Skeletal muscle cell (primary cell): ENCODE measurements at regions not wholly inside any gene's neighbourhood (a gene's known extent, or its start where the extent isn't known, plus 50 kb on each side); places are given as distances from the start of the nearest gene placed in this dataset.

Experiments used
- DNase-seq: peaks from one replicate; pipeline ENCODE4 v3.0.0-alpha.2; 2010; ENCODE audit warnings: low read depth
- H3K4me3 ChIP-seq: 2 replicates; pipeline ENCODE4 v1.5.1; 2011; ENCODE audit warnings: low read depth, mild to moderate bottlenecking, control low read depth, low read length, moderate library complexity

DNA sequence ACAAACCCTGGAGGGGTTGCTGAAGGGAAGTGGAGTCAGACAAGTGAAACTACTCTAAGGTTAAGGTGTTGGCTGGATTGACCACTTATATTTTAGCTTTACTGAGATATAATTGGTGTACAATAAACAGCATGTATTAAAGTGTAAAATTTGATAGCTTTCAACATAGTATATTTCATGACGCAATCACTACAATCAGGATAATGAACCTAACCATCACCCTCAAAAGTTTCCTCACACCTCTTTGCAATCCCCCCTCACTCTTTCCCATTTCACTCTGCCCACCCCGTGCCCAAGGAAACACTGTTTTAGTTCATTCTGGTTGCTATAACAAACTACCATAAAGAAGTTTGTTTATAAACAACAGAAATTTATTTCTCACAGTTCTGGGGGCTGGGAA lies 508.0 kb downstream of the FGF9 start:
- no peak for DNase-seq
- H3K4me3 ChIP-seq: no peak overlapping the region

DNA sequence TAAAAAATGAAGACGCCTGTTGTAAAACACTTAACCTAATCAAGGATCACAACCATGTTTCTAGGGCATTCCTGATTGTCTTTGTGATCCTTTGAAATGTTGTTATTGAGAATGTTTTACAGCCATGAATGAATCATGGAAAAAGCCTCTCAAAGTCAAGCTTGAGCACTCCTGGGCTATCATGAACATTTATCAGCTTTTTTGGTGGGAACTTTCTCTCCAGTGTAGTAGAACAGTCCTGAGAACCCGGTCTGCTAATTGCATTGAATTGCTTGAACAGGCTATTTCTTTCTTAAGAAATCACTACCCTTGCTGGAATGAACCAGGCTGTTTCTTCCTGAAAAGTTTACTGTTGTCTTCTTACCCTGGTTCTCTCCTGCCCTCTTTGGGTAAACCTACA lies 516.5 kb downstream of the FGF9 start:
- no peak overlapping the region for H3K4me3 ChIP-seq
- no peak for DNase-seq

DNA sequence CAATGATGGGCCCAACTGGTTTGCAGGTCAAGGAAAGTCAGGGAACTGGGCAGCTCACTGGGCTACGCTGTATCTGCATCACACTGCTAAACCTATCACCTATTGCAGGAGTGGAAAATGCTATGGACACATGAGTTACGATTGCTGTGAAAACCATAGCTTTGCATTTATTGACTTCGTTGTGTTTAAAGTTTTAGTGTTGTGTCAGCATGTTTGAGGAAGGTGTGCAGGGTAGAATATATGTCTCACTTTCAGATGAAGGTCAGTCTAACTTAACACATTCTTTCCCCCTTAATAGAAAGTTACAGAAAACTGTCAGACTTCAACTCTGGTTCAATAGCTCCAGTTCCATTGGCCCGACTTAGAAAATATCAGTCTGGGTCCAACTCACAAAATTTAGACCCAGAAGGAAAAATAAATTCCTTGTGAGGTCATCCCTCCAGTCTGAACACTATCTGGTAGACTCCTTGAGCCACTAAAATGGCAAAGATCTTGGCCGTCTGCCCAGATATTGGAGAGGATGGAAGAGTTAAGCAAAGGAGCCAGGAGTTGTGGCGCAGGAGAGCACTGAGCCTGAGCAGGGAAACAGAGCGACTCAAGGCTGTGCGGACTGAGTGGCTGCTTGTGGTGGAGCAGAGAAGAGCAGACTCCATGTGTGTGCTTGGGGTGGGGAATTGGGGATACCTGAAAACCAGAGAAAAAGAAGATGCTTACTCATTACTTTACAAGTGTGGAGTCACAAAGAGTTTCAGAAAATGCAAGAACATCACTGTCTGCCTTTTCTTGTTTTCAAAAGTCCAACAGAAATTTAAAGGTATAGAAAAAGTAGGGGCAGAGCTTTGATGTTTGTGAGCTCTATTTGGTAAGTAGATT lies 518.5 kb downstream of the FGF9 start:
- no peak for DNase-seq
- H3K4me3 ChIP-seq: no peak overlapping the region

DNA sequence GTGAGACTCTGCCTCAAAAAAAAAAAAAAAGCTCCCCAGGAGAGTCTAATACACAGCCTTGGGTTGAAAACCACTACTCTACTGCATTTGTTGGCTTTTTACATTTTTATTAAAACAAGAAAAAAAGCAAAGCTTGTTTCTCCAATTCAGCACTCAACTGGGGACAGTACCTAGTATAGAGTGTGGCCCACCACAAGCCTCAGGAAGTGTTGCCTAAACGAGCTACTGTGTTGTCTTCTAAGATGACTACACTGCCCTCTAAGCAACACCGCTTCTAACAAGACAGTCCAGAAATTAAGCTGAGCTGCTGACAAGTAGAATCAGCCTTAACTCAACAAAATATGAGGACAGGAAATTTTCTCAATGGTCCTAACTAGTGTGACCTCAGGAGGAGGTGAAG lies 522.2 kb downstream of the FGF9 start:
- no peak overlapping the region for H3K4me3 ChIP-seq
- no peak for DNase-seq

- H3K4me3 ChIP-seq: no peak overlapping the region
- DNase-seq: no peak
Observed at GRCh38 chr13:22194106-22194805, 523.4 kb downstream of the FGF9 start.

DNA sequence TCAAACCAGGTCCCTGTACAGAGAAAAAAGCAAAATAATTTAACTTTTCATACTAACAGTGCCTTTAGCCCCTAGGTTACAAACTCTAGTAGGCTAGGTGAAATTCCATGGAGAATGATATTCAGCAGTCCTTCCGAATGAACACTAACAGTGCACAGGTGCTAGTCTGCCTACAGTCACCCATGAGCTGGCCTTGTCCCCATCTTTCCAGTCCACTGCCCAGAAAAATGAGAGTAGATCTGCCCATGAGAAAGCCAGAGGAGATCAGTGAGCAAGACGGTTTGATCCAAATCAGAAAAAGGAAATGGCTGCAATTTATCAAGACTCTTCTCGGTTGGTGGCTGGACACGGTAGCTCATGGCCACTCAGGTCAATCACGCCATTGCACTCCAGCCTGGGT lies 524.9 kb downstream of the FGF9 start:
- no peak for DNase-seq
- no peak overlapping the region for H3K4me3 ChIP-seq

DNA sequence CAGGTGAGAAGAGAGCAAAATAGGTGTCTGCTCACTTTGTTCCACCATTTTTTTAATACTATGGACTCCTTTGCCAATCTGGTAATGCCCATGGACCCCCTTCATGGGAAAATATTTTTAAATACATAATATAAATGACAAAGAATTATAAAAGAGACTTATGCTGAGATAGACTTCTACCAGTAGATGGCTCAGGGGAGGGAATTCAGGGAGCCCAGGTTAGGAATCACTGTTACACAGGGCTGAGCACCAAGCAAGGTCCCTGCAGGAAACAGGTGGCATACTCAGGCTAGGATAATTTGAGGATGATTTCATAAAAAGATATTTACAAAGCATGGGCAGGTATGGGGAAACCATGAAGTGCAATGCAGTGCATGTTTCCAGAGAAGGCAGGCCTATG lies 525.9 kb downstream of the FGF9 start:
- no peak overlapping the region for H3K4me3 ChIP-seq
- no peak for DNase-seq

GRCh38 chr13:22198001-22198400 lies 527.1 kb downstream of the FGF9 start:
- DNase-seq: no peak
- H3K4me3 ChIP-seq: no peak overlapping the region

GRCh38 chr13:22198641-22199217 lies 527.9 kb downstream of the FGF9 start:
- no peak overlapping the region for H3K4me3 ChIP-seq
- no peak for DNase-seq

DNA sequence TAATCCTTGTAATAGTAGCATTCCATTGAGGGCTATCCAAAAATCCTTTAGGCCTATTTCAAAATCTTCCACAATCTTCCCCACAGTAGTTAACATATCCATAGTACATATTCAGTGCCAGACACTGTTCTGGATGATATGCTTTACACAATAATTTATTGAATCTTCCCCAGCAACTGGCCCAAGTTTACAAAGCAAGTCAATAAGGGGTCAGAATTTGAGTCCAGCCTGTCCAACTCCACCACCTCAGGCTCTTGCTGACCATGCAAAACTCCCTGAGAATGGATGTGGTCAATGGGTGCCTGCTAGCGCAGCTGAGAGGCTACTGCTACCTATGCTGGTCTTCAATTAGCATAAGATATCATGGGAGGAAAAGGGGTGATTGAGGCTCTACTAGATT lies 529.6 kb downstream of the FGF9 start:
- no peak for DNase-seq
- no peak overlapping the region for H3K4me3 ChIP-seq

- DNase-seq: no peak
Observed at GRCh38 chr13:22201375-22201925, 530.6 kb downstream of the FGF9 start.

GRCh38 chr13:22210134-22210930 lies 539.5 kb downstream of the FGF9 start:
- no peak overlapping the region for H3K4me3 ChIP-seq
- no peak for DNase-seq

More at GRCh38 chr13:22201375-22201925, 530.6 kb downstream of the FGF9 start:
- H3K4me3 ChIP-seq: no peak overlapping the region

- H3K4me3 ChIP-seq: no peak overlapping the region
- no peak for DNase-seq
Observed at GRCh38 chr13:22211876-22212275, 541.0 kb downstream of the FGF9 start.

DNA sequence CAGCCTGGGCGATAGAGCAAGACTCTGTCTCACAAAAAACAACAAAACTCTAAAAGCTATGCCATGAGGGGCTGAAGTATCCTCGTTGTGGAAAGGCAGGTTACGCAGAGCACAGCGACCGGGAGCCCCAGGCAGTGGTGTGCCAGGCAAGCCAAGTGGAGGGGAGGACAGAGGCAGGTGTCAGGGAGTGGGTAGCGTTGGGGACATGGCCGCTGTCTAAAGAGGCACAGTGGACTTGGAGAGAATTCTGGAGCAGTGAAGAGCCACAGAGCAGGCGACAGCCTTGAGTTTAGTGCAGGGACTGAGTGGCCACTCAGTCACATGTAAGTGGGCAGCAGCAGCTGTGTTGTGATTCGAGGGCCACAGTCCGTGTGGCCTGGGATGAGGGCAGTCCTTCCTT lies 541.7 kb downstream of the FGF9 start:
- no peak overlapping the region for H3K4me3 ChIP-seq
- DNase-seq: no peak

- DNase-seq: no peak
Observed at GRCh38 chr13:22214184-22214583, 543.3 kb downstream of the FGF9 start.

GRCh38 chr13:22218797-22219196 lies 547.9 kb downstream of the FGF9 start:
- H3K4me3 ChIP-seq: no peak overlapping the region

More at GRCh38 chr13:22214184-22214583, 543.3 kb downstream of the FGF9 start:
- H3K4me3 ChIP-seq: no peak overlapping the region

GRCh38 chr13:22219709-22220108 lies 548.8 kb downstream of the FGF9 start:
- no peak overlapping the region for H3K4me3 ChIP-seq
- DNase-seq: no peak

More at GRCh38 chr13:22218797-22219196, 547.9 kb downstream of the FGF9 start:
- DNase-seq: no peak

DNA sequence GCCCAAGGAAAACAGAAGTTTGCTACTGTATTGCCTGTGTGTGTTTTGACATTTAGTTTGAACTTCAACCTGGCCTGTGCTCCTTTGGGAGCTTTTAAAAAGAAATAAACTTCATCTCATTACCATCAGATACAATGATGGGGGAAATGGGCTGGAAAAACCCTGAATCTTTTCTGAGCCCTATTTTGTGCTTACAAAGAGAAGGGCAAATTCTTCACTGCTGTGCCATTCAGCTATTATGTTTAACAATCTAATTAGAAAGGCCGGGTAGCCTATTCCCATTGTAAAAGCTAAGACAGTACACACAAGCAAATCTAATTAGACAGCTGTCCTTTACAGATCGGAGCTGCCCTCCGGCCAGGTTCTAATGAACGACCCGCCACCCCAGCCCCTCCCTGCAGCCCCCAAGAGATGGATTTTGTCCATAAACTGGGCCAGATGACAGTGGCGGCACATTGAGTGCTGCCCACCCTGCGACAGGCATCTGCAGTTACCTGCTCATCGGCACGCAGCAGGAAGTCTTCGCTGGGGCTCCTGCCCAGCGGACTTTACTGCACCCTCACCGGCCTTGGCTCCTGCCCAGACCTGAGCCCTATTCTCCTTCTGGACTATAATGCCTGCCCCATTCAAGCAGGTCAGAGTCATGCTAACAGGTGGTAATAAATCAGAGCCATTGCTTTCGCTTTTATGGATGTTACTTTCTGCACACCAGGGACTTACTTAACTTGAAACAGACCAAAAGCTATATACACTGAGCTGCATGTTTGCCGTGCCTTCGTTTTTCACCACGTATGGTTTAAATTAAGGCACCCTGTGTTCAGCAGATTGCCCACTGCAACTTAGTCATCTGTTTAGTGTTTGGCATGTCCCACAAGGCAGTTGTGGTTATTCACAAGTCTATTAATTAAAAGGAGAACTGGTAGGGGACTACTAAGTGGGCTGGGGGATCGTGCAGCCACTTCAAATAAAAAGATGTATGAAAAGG lies 549.6 kb downstream of the FGF9 start:
- H3K4me3 ChIP-seq: no peak overlapping the region
- DNase-seq: no peak
